NCI-H2196 treated with DMSO at 0.1 percent for 48 hours (cell line): ENCODE measurements at regions not wholly inside any gene's neighbourhood (a gene's known extent, or its start where the extent isn't known, plus 50 kb on each side); places are given as distances from the start of the nearest gene placed in this dataset.

Experiments used
- DNase-seq: peaks from one replicate; lab custom pipeline; 2025; ENCODE audit not compliant: unreplicated experiment; lab: John Stamatoyannopoulos, UW

- DNase-seq: no peak
These were observed 346.4 kb upstream of the AJAP1 start for GRCh38 chr1:4307911-4308545.

- DNase-seq: no peak
These were observed 345.6 kb upstream of the AJAP1 start for GRCh38 chr1:4308806-4309205.

- DNase-seq: no peak
These were observed 344.6 kb upstream of the AJAP1 start for GRCh38 chr1:4309676-4310320.

- DNase-seq: no peak
These were observed 343.9 kb upstream of the AJAP1 start for GRCh38 chr1:4310396-4310923.

- no peak for DNase-seq
These were observed 342.4 kb upstream of the AJAP1 start for GRCh38 chr1:4312024-4312423.

GRCh38 chr1:4315202-4315601 is 339.2 kb upstream of the AJAP1 start:
- DNase-seq: no peak

GRCh38 chr1:4317207-4317606 is 337.2 kb upstream of the AJAP1 start:
- no peak for DNase-seq

GRCh38 chr1:4318720-4319119 is 335.7 kb upstream of the AJAP1 start:
- no peak for DNase-seq

GRCh38 chr1:4319496-4319895 is 334.9 kb upstream of the AJAP1 start:
- DNase-seq: no peak

GRCh38 chr1:4322881-4323280 is 331.5 kb upstream of the AJAP1 start:
- no peak for DNase-seq

GRCh38 chr1:4323309-4323708 is 331.1 kb upstream of the AJAP1 start:
- no peak for DNase-seq

- DNase-seq: no peak
These were observed 329.9 kb upstream of the AJAP1 start for GRCh38 chr1:4324525-4324924.

- DNase-seq: no peak
These were observed 327.3 kb upstream of the AJAP1 start for GRCh38 chr1:4327142-4327541.

GRCh38 chr1:4328402-4329071 is 325.9 kb upstream of the AJAP1 start:
- no peak for DNase-seq

GRCh38 chr1:4330805-4331766 is 323.3 kb upstream of the AJAP1 start:
- no peak for DNase-seq

GRCh38 chr1:4331767-4332163 is 322.6 kb upstream of the AJAP1 start:
- no peak for DNase-seq

- no peak for DNase-seq
These were observed 317.9 kb upstream of the AJAP1 start for GRCh38 chr1:4336507-4336906.

- DNase-seq: no peak
These were observed 313.0 kb upstream of the AJAP1 start for GRCh38 chr1:4341421-4341820.

- no peak for DNase-seq
These were observed 310.2 kb upstream of the AJAP1 start for GRCh38 chr1:4344065-4344732.

GRCh38 chr1:4345094-4345493 is 309.3 kb upstream of the AJAP1 start:
- DNase-seq: no peak

- no peak for DNase-seq
These were observed 308.3 kb upstream of the AJAP1 start for GRCh38 chr1:4346131-4346530.
